Smooth muscle cell (in vitro differentiated cells): ENCODE measurements at regions not wholly inside any gene's neighbourhood (a gene's known extent, or its start where the extent isn't known, plus 50 kb on each side); places are given as distances from the start of the nearest gene placed in this dataset.

Source experiments
- DNase-seq: peaks from one replicate; lab custom pipeline; 2025; ENCODE audit not compliant: unreplicated experiment; lab: John Stamatoyannopoulos, UW
- H2AFZ ChIP-seq: fragments of 200-600 bp; sonication (generic); 2 replicates; pipeline ENCODE4 v1.6.0; 2016; ENCODE audit warnings: antibody characterized with exemption, low read depth, mild to moderate bottlenecking
- H3F3A ChIP-seq: fragments of 200-600 bp; sonication (generic); 2 replicates; pipeline ENCODE4 v1.6.0; 2017; ENCODE audit warnings: antibody characterized with exemption, low read depth
- H3K27ac ChIP-seq: fragments of 200-600 bp; sonication (generic); 2 replicates; pipeline ENCODE4 v1.5.1; 2016; ENCODE audit warnings: low read depth, mild to moderate bottlenecking
- H3K27me3 ChIP-seq: fragments of 200-600 bp; sonication (generic); 2 replicates; pipeline ENCODE4 v1.6.1; 2016; ENCODE audit warnings: low read depth, mild to moderate bottlenecking
- H3K36me3 ChIP-seq: fragments of 200-600 bp; sonication (generic); 2 replicates; pipeline ENCODE4 v1.5.1; 2016; ENCODE audit warnings: low read depth
- H3K4me1 ChIP-seq: fragments of 200-600 bp; sonication (generic); 2 replicates; pipeline ENCODE4 v1.5.1; 2016; ENCODE audit warnings: low read depth
- H3K4me2 ChIP-seq: fragments of 200-600 bp; sonication (generic); 2 replicates; pipeline ENCODE4 v1.6.0; 2016; ENCODE audit warnings: mild to moderate bottlenecking
- H3K4me3 ChIP-seq: fragments of 200-600 bp; sonication (generic); 2 replicates; pipeline ENCODE4 v1.5.1; 2016; ENCODE audit warnings: mild to moderate bottlenecking
- H3K79me2 ChIP-seq: fragments of 200-600 bp; sonication (generic); 2 replicates; pipeline ENCODE4 v1.6.0; 2016; ENCODE audit warnings: low read depth, mild to moderate bottlenecking
- H3K9ac ChIP-seq: fragments of 200-600 bp; sonication (generic); 2 replicates; pipeline ENCODE4 v1.6.0; 2016; ENCODE audit warnings: low read depth
- H3K9me3 ChIP-seq: fragments of 200-600 bp; sonication (generic); replicated peaks from 2 replicates; pipeline ENCODE4 v1.5.1; 2016; ENCODE audit warnings: low read depth
- H4K20me1 ChIP-seq: fragments of 200-600 bp; sonication (generic); 2 replicates; pipeline ENCODE4 v1.6.0; 2016; ENCODE audit warnings: low read depth
- WGBS: methylation state at CpG from one replicate; pipeline ENCODE4 v1.1.7; 2016; ENCODE audit warnings: low lambda C conversion rate; 5-methylcytosine and 5-hydroxymethylcytosine counted together
- TF ChIP-seq, protein P1 (sequence below): fragments of 200-600 bp; sonication (generic); IDR thresholded peaks from 2 replicates; pipeline ENCODE4 v1.5.1; 2017; ENCODE audit warnings: borderline replicate concordance, mild to moderate bottlenecking, antibody characterized with exemption; ENCODE audit not compliant: insufficient read depth, poor library complexity, severe bottlenecking

DNA sequence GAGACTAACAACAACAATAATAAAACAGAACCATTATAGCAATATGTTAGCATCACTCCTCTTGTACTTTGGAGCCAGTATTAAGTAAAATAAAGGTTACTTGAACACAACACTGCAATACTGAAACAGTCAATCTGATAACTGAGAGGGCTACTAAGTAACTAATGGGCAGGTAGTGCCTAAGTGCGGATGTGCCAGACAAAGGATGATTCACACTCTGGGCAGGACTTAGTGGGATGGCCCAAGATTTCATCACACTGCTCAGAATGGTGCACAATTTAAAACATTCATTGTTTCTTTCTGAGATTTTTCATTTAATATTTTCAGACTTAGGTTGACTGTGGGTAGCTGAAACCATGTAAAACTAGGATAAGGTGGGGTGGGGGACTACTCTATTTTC lies 131.9 kb upstream of the CAND1 start:
- no peaks in the 10 kb centered on the region for H3K9me3 ChIP-seq
- peaks cover 4% of the 10 kb centered on the region for H3F3A ChIP-seq
- TF ChIP-seq, protein P1, sequence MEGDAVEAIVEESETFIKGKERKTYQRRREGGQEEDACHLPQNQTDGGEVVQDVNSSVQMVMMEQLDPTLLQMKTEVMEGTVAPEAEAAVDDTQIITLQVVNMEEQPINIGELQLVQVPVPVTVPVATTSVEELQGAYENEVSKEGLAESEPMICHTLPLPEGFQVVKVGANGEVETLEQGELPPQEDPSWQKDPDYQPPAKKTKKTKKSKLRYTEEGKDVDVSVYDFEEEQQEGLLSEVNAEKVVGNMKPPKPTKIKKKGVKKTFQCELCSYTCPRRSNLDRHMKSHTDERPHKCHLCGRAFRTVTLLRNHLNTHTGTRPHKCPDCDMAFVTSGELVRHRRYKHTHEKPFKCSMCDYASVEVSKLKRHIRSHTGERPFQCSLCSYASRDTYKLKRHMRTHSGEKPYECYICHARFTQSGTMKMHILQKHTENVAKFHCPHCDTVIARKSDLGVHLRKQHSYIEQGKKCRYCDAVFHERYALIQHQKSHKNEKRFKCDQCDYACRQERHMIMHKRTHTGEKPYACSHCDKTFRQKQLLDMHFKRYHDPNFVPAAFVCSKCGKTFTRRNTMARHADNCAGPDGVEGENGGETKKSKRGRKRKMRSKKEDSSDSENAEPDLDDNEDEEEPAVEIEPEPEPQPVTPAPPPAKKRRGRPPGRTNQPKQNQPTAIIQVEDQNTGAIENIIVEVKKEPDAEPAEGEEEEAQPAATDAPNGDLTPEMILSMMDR = no peak
- H3K4me2 ChIP-seq = no peak overlapping the region
- no peak overlapping the region for H3K27ac ChIP-seq
- WGBS = 63% methylated on average over 1 of the region's 1 CpG
- no peak overlapping the region for H3K9ac ChIP-seq
- H3K79me2 ChIP-seq = no peaks in the 10 kb centered on the region
- H2AFZ ChIP-seq = no peak overlapping the region
- H3K4me1 ChIP-seq = peaks cover 6% of the 10 kb centered on the region
- no peaks in the 10 kb centered on the region for H3K27me3 ChIP-seq
- DNase-seq = no peak
- H4K20me1 ChIP-seq = no peaks in the 10 kb centered on the region
- H3K4me3 ChIP-seq = no peak overlapping the region
- no peaks in the 10 kb centered on the region for H3K36me3 ChIP-seq

DNA sequence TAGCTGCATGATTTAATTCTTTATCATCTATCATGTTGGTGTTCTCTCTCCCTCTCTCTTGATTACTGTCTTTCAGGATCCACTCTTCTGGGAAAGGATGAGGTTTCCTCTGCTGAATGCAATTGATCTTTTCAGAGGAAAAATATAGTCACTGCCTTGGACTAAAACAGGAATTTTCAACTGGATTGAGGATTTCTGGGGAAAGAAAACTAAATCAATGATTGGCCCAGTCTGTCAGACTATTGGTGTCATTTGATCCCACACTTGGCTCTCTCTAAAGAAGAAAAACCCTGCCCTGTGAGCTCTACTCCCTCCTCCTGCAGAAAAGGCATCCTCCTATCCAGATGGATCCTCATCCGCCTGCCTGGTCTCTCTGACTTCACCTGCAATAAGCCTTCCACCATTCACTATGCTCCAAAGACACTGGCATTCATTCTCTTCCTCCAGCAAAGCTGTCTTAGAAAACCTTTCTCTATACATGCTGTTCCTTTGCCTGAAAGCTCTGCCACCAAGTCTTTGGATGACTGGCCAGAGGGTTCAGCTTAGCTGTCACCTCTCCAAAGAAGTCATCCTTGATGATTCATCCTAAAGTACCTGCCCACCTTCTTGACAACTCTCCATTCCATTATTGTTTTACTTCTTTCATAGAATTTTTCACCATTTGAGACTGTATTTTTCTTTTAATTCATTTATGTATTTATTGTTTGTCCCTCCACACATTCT lies 127.7 kb upstream of the CAND1 start:
- no peak overlapping the region for H3K27ac ChIP-seq
- H3K27me3 ChIP-seq = no peaks in the 10 kb centered on the region
- H4K20me1 ChIP-seq = no peaks in the 10 kb centered on the region
- H2AFZ ChIP-seq = no peak overlapping the region
- H3K4me3 ChIP-seq = no peak overlapping the region
- no peak overlapping the region for H3K4me2 ChIP-seq
- H3F3A ChIP-seq = peaks cover 4% of the 10 kb centered on the region
- TF ChIP-seq, protein P1 = no peak
- no peaks in the 10 kb centered on the region for H3K79me2 ChIP-seq
- no peaks in the 10 kb centered on the region for H3K9me3 ChIP-seq
- H3K9ac ChIP-seq = no peak overlapping the region
- 84% methylated on average over 1 of the region's 1 CpG for WGBS
- peaks cover 6% of the 10 kb centered on the region for H3K4me1 ChIP-seq
- H3K36me3 ChIP-seq = no peaks in the 10 kb centered on the region
- DNase-seq = no peak

DNA sequence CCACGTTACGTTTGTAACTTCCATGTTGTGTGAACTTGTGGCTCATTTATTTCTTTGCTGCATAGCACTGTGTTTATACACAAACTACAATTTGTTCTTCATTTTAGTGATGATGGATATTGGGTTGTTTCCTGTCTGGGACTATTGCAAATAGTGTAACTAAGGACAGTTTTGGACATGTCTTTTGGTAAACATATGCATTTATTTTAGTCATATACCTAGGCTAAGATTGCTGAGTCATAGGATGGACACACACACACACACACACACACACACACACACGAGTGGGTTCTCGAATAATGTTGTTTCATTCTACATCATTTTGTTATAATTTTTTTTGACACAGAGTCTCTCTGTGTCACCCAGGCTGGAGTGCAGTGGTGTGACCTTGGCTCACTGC lies 123.5 kb upstream of the CAND1 start:
- TF ChIP-seq, protein P1 = no peak
- Histone ChIP-seq H4K20me1 (no peaks in the 10 kb centered on the region), H3K4me2 (no peak overlapping the region), H3K27me3 (no peaks in the 10 kb centered on the region), H3K27ac (no peak overlapping the region), H3K4me1 (no peaks in the 10 kb centered on the region), H3F3A (no peaks in the 10 kb centered on the region), H3K36me3 (no peaks in the 10 kb centered on the region), H2AFZ (no peak overlapping the region), H3K4me3 (no peak overlapping the region), H3K79me2 (no peaks in the 10 kb centered on the region), H3K9me3 (no peaks in the 10 kb centered on the region), H3K9ac (no peak overlapping the region)
- 85% methylated on average over 4 of the region's 4 CpGs for WGBS
- DNase-seq = no peak

DNA sequence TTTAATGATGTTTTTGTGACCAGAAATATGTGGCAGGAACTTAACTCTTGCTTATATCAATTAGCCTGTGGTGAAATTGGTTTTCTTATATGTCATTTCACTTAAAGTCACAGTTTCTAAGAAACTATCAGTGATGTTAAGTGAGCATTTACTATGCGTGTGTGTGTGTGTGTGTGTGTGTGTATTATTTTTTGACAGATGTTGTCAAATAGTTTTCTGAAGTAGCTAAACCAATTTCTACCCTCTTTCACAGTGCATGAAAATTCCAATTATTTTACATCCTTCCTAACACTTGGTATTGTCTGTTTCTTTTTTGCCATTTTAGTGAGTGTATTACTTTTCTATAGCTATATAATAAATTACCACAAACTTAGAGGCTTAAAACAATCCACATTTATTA lies 122.1 kb upstream of the CAND1 start:
- TF ChIP-seq, protein P1 = no peak
- no peaks in the 10 kb centered on the region for H3K36me3 ChIP-seq
- 38% methylated on average over 1 of the region's 1 CpG for WGBS
- no peaks in the 10 kb centered on the region for H3K27me3 ChIP-seq
- H3K27ac ChIP-seq = no peak overlapping the region
- H2AFZ ChIP-seq = no peak overlapping the region
- no peaks in the 10 kb centered on the region for H3K4me1 ChIP-seq
- no peak overlapping the region for H3K4me2 ChIP-seq
- H3K4me3 ChIP-seq = no peak overlapping the region
- no peak for DNase-seq
- H4K20me1 ChIP-seq = no peaks in the 10 kb centered on the region
- no peaks in the 10 kb centered on the region for H3K9me3 ChIP-seq
- H3K79me2 ChIP-seq = no peaks in the 10 kb centered on the region
- H3F3A ChIP-seq = no peaks in the 10 kb centered on the region
- no peak overlapping the region for H3K9ac ChIP-seq
